RWPE2 (cell line): ENCODE measurements at regions not wholly inside any gene's neighbourhood (a gene's known extent, or its start where the extent isn't known, plus 50 kb on each side); places are given as distances from the start of the nearest gene placed in this dataset.

ENCODE experiments used
- ATAC-seq: fragments of 200-7000 bp; cut with Tn5 transposase; 3 replicates; pipeline ENCODE4 v1.9.1; 2021; ENCODE audit warnings: low read depth
- DNase-seq: peaks from one replicate; pipeline ENCODE4 v3.0.0-alpha.2; 2020; ENCODE audit warnings: low spot score
- H3K27ac ChIP-seq: fragments of 450-650 bp; 2 replicates; pipeline ENCODE4 v1.5.1; 2017; ENCODE audit warnings: mild to moderate bottlenecking; ENCODE audit not compliant: poor library complexity, severe bottlenecking
- H3K27me3 ChIP-seq: fragments of 250-450 bp; sonication (Bioruptor Pico); 2 replicates; pipeline ENCODE4 v1.5.1; 2021; ENCODE audit warnings: mild to moderate bottlenecking, moderate library complexity; ENCODE audit not compliant: insufficient read depth, poor library complexity, severe bottlenecking
- H3K36me3 ChIP-seq: fragments of 250-450 bp; sonication (Bioruptor Pico); 2 replicates; pipeline ENCODE4 v1.5.1; 2020; ENCODE audit warnings: low read depth, mild to moderate bottlenecking, moderate library complexity
- H3K4me1 ChIP-seq: fragments of 250-450 bp; sonication (Bioruptor Pico); 2 replicates; pipeline ENCODE4 v1.5.1; 2021; ENCODE audit warnings: mild to moderate bottlenecking, moderate library complexity; ENCODE audit not compliant: insufficient read depth, poor library complexity, severe bottlenecking
- H3K4me3 ChIP-seq: fragments of 250-450 bp; sonication (Bioruptor Pico); 2 replicates; pipeline ENCODE4 v1.5.1; 2021; ENCODE audit warnings: mild to moderate bottlenecking, moderate library complexity; ENCODE audit not compliant: severe bottlenecking
- H3K9me3 ChIP-seq: fragments of 250-450 bp; sonication (Bioruptor Pico); 2 replicates; pipeline ENCODE4 v1.5.1; 2021; ENCODE audit warnings: mild to moderate bottlenecking, moderate library complexity; ENCODE audit not compliant: severe bottlenecking
- TF ChIP-seq, protein P1 (sequence below): fragments of 450-650 bp; IDR thresholded peaks from one replicate; pipeline ENCODE4 v1.5.1; 2017; ENCODE audit warnings: mild to moderate bottlenecking, moderate library complexity; ENCODE audit not compliant: poor library complexity, severe bottlenecking

GRCh38 chr14:22325676-22326400 lies 263.2 kb downstream of the DAD1 start:
- Histone ChIP-seq H3K27ac (no peak overlapping the region), H3K36me3 (no peaks in the 10 kb centered on the region), H3K27me3 (no peaks in the 10 kb centered on the region), H3K4me1 (no peaks in the 10 kb centered on the region), H3K9me3 (peaks cover 4% of the 10 kb centered on the region), H3K4me3 (no peak overlapping the region)
- TF ChIP-seq, protein P1, sequence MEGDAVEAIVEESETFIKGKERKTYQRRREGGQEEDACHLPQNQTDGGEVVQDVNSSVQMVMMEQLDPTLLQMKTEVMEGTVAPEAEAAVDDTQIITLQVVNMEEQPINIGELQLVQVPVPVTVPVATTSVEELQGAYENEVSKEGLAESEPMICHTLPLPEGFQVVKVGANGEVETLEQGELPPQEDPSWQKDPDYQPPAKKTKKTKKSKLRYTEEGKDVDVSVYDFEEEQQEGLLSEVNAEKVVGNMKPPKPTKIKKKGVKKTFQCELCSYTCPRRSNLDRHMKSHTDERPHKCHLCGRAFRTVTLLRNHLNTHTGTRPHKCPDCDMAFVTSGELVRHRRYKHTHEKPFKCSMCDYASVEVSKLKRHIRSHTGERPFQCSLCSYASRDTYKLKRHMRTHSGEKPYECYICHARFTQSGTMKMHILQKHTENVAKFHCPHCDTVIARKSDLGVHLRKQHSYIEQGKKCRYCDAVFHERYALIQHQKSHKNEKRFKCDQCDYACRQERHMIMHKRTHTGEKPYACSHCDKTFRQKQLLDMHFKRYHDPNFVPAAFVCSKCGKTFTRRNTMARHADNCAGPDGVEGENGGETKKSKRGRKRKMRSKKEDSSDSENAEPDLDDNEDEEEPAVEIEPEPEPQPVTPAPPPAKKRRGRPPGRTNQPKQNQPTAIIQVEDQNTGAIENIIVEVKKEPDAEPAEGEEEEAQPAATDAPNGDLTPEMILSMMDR: no peak
- DNase-seq: no peak
- no peak for ATAC-seq

- H3K36me3 ChIP-seq: no peaks in the 10 kb centered on the region
- H3K4me1 ChIP-seq: peaks cover 3% of the 10 kb centered on the region
- DNase-seq: no peak
- H3K4me3 ChIP-seq: no peak overlapping the region
- no peaks in the 10 kb centered on the region for H3K27me3 ChIP-seq
- H3K9me3 ChIP-seq: no peaks in the 10 kb centered on the region
- TF ChIP-seq, protein P1: no peak
- no peak overlapping the region for H3K27ac ChIP-seq
- ATAC-seq: no peak
These were observed 268.7 kb downstream of the DAD1 start for GRCh38 chr14:22320362-22320750.

DNA sequence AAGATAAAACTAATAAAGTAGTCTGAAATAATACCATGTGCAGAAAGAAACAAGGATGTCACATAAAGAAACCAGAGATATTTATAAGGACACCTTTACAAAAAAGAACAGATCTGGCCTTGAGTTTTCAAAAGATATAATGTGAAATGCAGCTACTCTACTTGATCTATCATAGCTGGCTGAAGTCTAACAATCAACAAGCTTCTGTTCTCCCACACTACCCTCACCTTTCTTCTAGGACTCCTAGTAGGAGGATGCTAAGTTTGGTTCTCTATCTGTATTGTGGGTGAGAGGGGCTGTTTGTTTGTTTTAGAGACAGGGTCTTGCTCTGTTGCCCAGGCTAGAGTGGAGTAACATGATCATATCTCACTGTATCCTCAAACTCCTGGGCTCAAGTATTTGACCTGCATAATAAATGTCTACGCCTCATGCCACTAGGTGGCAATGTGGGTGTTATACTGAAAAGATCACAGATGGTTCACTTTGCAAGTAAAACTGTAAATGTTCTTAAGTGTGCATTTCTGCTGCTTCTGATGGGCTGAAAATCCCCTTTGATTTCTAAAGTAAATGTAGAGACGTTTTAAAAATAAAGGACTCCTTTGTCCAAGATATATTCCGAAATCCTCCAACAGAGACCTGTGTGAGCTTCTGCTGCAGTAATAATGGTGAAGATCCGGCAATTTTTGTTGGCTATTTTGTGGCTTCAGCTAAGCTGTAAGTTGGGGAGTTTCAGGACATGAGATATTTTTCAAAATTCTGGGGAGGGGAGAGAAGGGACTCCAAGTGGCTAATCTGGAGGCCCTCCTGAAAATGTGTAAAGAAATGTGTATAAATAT lies 269.3 kb downstream of the DAD1 start:
- H3K4me1 ChIP-seq: peaks cover 7% of the 10 kb centered on the region
- H3K27ac ChIP-seq: no peak overlapping the region
- TF ChIP-seq, protein P1: peak; percentile 95
- H3K27me3 ChIP-seq: no peaks in the 10 kb centered on the region
- ATAC-seq (peak; percentile 90), DNase-seq (no peak)
- no peak overlapping the region for H3K4me3 ChIP-seq
- H3K36me3 ChIP-seq: no peaks in the 10 kb centered on the region
- H3K9me3 ChIP-seq: no peaks in the 10 kb centered on the region

- Histone ChIP-seq H3K27ac (no peak overlapping the region), H3K27me3 (no peaks in the 10 kb centered on the region), H3K4me3 (no peak overlapping the region), H3K4me1 (peaks cover 7% of the 10 kb centered on the region), H3K9me3 (no peaks in the 10 kb centered on the region), H3K36me3 (no peaks in the 10 kb centered on the region)
- ATAC-seq (no peak; the same call in 2 of the 3 replicates), DNase-seq (no peak)
- TF ChIP-seq, protein P1: no peak
These were observed 270.1 kb downstream of the DAD1 start for GRCh38 chr14:22318951-22319350.

- Histone ChIP-seq H3K36me3 (no peaks in the 10 kb centered on the region), H3K9me3 (no peaks in the 10 kb centered on the region), H3K27me3 (no peaks in the 10 kb centered on the region), H3K27ac (no peak overlapping the region), H3K4me3 (no peak overlapping the region), H3K4me1 (peaks cover 7% of the 10 kb centered on the region)
- ATAC-seq (no peak), DNase-seq (no peak)
- TF ChIP-seq, protein P1: no peak
These were observed 272.6 kb downstream of the DAD1 start for GRCh38 chr14:22316473-22316872.
